Astrocyte (in vitro differentiated cells and primary cell): ENCODE measurements at regions not wholly inside any gene's neighbourhood (a gene's known extent, or its start where the extent isn't known, plus 50 kb on each side); places are given as distances from the start of the nearest gene placed in this dataset.

Experiments
- EZH2 ChIP-seq: IDR thresholded peaks from 2 replicates; pipeline ENCODE4 v1.6.1; 2012; ENCODE audit warnings: mild to moderate bottlenecking, low read length, inconsistent platforms; ENCODE audit not compliant: insufficient read depth
- TF ChIP-seq, protein P1 (sequence below): IDR thresholded peaks from 2 replicates; pipeline ENCODE4 v1.5.1; 2011; ENCODE audit warnings: low read depth, mild to moderate bottlenecking, inconsistent platforms, low read length, moderate library complexity; ENCODE audit not compliant: insufficient read depth

DNA sequence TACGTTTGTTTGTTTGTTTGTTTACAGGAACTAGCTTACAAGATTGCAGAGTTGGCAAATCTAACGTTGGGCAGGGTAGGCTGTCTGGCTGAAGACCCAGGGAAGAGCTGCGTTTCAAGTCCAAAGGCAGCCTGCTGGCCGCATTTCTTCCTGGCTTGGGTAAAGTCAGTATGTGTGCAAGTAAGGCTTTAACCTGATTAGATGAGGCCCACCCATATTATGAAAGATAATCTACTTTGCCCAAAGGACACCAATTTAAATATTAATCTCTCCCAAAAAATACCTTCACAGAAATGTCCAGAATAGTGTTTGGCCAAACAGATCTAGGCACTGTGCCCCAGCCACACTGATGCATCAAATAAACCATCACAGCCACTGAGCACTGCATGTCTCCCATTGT is 228.9 kb upstream of the HABP2 start:
- TF ChIP-seq, protein P1, sequence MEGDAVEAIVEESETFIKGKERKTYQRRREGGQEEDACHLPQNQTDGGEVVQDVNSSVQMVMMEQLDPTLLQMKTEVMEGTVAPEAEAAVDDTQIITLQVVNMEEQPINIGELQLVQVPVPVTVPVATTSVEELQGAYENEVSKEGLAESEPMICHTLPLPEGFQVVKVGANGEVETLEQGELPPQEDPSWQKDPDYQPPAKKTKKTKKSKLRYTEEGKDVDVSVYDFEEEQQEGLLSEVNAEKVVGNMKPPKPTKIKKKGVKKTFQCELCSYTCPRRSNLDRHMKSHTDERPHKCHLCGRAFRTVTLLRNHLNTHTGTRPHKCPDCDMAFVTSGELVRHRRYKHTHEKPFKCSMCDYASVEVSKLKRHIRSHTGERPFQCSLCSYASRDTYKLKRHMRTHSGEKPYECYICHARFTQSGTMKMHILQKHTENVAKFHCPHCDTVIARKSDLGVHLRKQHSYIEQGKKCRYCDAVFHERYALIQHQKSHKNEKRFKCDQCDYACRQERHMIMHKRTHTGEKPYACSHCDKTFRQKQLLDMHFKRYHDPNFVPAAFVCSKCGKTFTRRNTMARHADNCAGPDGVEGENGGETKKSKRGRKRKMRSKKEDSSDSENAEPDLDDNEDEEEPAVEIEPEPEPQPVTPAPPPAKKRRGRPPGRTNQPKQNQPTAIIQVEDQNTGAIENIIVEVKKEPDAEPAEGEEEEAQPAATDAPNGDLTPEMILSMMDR = no peak
- TF ChIP-seq EZH2 = no peak
